A673 (cell line): ENCODE measurements at regions not wholly inside any gene's neighbourhood (a gene's known extent, or its start where the extent isn't known, plus 50 kb on each side); places are given as distances from the start of the nearest gene placed in this dataset.

Experiments used
- CTCF ChIP-seq: fragments of 300-800, 200-600 bp; sonication (generic); conservative IDR thresholded peaks from 2 replicates; pipeline ENCODE4 v1.5.1; 2017; ENCODE audit warnings: low read depth, mild to moderate bottlenecking, antibody characterized with exemption, low read length, moderate library complexity, mixed read lengths
- EZH2 ChIP-seq: fragments of 200-600 bp; sonication (generic); IDR thresholded peaks from 2 replicates; pipeline ENCODE4 v1.6.1; 2017; ENCODE audit warnings: borderline replicate concordance, low read depth, mild to moderate bottlenecking, mixed read lengths, antibody characterized with exemption, low read length; ENCODE audit not compliant: poor library complexity, severe bottlenecking

GRCh38 chr4:175874306-175874705, 62.2 kb upstream of the GPM6A start:
- TF ChIP-seq CTCF (no peak), EZH2 (no peak)
